ENCODE measurements at regions not wholly inside any gene's neighbourhood (a gene's known extent, or its start where the extent isn't known, plus 50 kb on each side); places are given as distances from the start of the nearest gene placed in this dataset.

DNA sequence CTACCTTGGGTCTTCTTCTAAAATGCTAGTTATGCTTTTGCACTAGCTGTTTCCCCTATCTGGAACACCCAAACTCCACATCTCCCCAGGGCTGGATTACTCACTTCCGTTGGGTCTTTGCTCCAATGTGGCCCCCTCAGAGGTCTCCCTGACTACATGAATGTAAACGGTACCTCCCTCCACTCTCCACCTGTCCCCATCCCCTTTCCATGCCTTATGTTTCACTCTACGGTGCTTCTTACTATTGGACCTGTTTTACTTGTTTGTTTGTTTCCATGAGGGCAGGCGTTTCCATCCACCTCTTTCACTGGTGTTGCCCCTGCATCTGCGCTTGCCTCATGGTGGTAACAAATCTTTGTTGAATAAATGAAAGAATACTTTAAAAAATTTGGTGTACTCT, 256.4 kb downstream of the SNAPC1 start:
- TF ChIP-seq, protein P1, sequence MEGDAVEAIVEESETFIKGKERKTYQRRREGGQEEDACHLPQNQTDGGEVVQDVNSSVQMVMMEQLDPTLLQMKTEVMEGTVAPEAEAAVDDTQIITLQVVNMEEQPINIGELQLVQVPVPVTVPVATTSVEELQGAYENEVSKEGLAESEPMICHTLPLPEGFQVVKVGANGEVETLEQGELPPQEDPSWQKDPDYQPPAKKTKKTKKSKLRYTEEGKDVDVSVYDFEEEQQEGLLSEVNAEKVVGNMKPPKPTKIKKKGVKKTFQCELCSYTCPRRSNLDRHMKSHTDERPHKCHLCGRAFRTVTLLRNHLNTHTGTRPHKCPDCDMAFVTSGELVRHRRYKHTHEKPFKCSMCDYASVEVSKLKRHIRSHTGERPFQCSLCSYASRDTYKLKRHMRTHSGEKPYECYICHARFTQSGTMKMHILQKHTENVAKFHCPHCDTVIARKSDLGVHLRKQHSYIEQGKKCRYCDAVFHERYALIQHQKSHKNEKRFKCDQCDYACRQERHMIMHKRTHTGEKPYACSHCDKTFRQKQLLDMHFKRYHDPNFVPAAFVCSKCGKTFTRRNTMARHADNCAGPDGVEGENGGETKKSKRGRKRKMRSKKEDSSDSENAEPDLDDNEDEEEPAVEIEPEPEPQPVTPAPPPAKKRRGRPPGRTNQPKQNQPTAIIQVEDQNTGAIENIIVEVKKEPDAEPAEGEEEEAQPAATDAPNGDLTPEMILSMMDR (IDR thresholded peaks at IDR 0.05; ENCODE audit: low read depth, low read length), result no peak
- H3K4me3 ChIP-seq (ENCODE audit: low read depth, low read length), result no peak overlapping the region

GRCh38 chr14:62027958-62028357, 265.7 kb downstream of the SNAPC1 start:
- TF ChIP-seq, protein P1 (IDR thresholded peaks at IDR 0.05; ENCODE audit: low read depth, low read length), result no peak

DNA sequence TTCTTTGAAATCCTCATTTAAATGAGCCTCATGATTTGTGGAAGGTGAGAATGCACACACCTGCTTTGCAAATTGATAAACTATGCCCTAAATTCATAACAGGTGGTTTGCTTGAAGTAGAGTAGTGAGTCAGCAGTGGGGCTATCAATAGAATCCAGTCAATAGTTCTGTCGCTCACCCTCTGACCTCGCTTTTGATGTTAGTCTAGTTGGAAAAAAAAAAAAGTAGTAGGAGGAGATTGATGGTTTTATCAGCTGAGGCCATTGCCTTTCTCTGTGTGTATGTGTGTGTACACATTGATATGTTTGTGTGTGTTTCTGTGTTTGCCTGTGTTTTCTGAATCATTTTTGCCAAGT, 267.3 kb downstream of the SNAPC1 start:
- H3K4me3 ChIP-seq (ENCODE audit: low read depth, low read length), result no peak overlapping the region
- TF ChIP-seq, protein P1 (IDR thresholded peaks at IDR 0.05; ENCODE audit: low read depth, low read length), result no peak

More at GRCh38 chr14:62027958-62028357, 265.7 kb downstream of the SNAPC1 start:
- no peak overlapping the region for H3K4me3 ChIP-seq (ENCODE audit: low read depth, low read length)

DNA sequence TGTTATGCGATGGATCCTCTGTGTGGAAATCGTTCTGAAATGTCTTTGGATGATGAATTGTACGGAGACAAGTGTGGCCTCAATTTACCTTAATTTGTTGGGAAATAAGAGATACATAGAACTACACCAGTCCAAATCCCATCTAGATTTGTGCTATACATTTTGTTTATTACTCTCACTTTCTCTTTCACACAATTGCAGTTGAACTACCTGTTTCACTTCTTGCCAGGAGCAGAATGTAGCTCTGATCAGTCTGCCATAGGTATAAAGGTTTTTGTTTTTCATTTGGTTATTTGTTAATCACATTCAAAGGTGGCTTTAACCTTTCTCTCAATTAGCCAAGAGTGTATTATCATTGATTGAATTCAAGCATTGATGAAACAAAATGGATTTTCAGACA, 268.2 kb downstream of the SNAPC1 start:
- TF ChIP-seq, protein P1 (IDR thresholded peaks at IDR 0.05; ENCODE audit: low read depth, low read length), result no peak
- no peak overlapping the region for H3K4me3 ChIP-seq (ENCODE audit: low read depth, low read length)

DNA sequence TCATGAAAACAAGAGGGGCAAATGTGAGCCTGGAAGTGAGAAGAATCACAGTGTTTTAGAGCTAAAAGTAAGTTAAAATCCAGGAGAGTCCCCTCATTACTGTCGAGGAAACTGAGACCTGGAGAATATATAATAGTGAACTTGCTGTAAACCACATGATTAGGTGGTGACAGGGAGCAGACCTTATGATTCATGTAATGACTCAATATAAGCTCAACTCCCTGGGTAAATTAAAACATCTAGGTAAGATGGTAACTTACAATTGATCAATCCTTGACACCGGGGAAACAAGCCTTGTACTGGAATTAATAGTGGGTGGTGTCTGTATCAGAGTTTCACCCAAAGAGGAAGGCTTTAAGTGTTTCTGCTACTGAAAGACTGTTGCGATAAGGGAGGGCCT, 269.3 kb downstream of the SNAPC1 start:
- TF ChIP-seq, protein P1 (IDR thresholded peaks at IDR 0.05; ENCODE audit: low read depth, low read length), result no peak
- no peak overlapping the region for H3K4me3 ChIP-seq (ENCODE audit: low read depth, low read length)

DNA sequence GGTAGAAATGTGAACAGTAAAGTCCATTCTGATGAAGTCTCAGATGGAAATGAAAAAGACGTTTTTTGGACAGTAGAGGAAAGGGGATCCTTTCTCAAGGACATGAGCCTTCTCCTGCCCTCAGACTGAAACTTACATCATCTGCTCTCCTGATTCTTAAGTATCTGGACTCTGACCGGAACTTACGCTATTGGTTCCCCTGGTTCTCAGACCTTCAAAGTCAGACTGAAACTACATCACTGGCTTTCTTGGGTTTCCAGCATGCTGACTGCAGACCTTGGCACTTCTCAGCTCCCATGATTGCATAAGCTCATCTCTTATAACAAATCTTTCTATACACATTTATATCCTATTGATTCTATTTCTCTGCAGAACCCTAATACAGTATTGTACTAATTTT, 291.0 kb downstream of the SNAPC1 start:
- H3K4me3 ChIP-seq (ENCODE audit: low read depth, low read length), result no peak overlapping the region
- TF ChIP-seq, protein P1 (IDR thresholded peaks at IDR 0.05; ENCODE audit: low read depth, low read length), result no peak

- no peak overlapping the region for H3K4me3 ChIP-seq (ENCODE audit: low read depth, low read length)
- TF ChIP-seq, protein P1 (IDR thresholded peaks at IDR 0.05; ENCODE audit: low read depth, low read length), result no peak
Measured at GRCh38 chr14:62056789-62057188, 294.6 kb downstream of the SNAPC1 start.
